IMR-90 (cell line): ENCODE measurements at regions not wholly inside any gene's neighbourhood (a gene's known extent, or its start where the extent isn't known, plus 50 kb on each side); places are given as distances from the start of the nearest gene placed in this dataset.

Source experiments
- ATAC-seq: fragments of 200-7000 bp; cut with Tn5 transposase; 2 replicates; pipeline ENCODE4 v1.9.1; 2020; ENCODE audit warnings: low read depth, mild to moderate bottlenecking, moderate library complexity
- BruUV-seq: library from RNA; stranded (reverse); fragments of 400-500 nt; replicated peaks from 2 replicates; lab custom pipeline; 2021; lab: Mats Ljungman, UMichigan
- CTCF ChIA-PET: fragments of 300-600 bp; formaldehyde crosslinking; extraction: SDS; loops from one replicate; lab custom pipeline; 2021; ENCODE audit warnings: antibody characterized with exemption; lab: Yijun Ruan, JAX
- POLR2A ChIA-PET: fragments of 300-600 bp; sonication (Branson Sonifier 250); formaldehyde crosslinking; loops from one replicate; lab custom pipeline; 2022; ENCODE audit warnings: antibody characterized with exemption; ENCODE audit not compliant: unreplicated experiment; lab: Charles Lee
- DNase-seq: peaks from one replicate; pipeline ENCODE4 v3.0.0; 2013
- H2AFZ ChIP-seq: replicated peaks from 2 replicates; pipeline ENCODE3; 2013; ENCODE audit warnings: low read length, mild to moderate bottlenecking; ENCODE audit not compliant: poor library complexity
- H2AK5ac ChIP-seq: 2 replicates; pipeline ENCODE4 v1.6.1; 2013; ENCODE audit warnings: low read depth, low read length, inconsistent platforms
- H2AK9ac ChIP-seq: replicated peaks from 2 replicates; pipeline ENCODE3; 2013; ENCODE audit warnings: mild to moderate bottlenecking, low read depth, low read length, moderate library complexity; ENCODE audit not compliant: poor library complexity
- H2BK120ac ChIP-seq: 2 replicates; pipeline ENCODE4 v1.6.1; 2013; ENCODE audit warnings: low read depth, low read length, inconsistent platforms
- H2BK15ac ChIP-seq: 3 replicates; pipeline ENCODE4 v1.6.1; 2013; ENCODE audit warnings: low read depth, low read length, inconsistent platforms
- H2BK20ac ChIP-seq: 2 replicates; pipeline ENCODE4 v1.6.1; 2013; ENCODE audit warnings: low read depth, mild to moderate bottlenecking, inconsistent platforms, low read length, moderate library complexity
- H2BK5ac ChIP-seq: 2 replicates; pipeline ENCODE4 v1.6.1; 2013; ENCODE audit warnings: mild to moderate bottlenecking, low read depth, low read length, inconsistent platforms; ENCODE audit not compliant: poor library complexity, severe bottlenecking
- H3K14ac ChIP-seq: replicated peaks from 2 replicates; pipeline ENCODE4 v1.6.1; 2013; ENCODE audit warnings: low read depth, low read length, inconsistent platforms
- H3K18ac ChIP-seq: 2 replicates; pipeline ENCODE4 v1.6.1; 2013; ENCODE audit warnings: low read depth, low read length, control low read depth
- H3K23ac ChIP-seq: 2 replicates; pipeline ENCODE4 v1.6.1; 2013; ENCODE audit warnings: low read depth, low read length, inconsistent platforms
- H3K27ac ChIP-seq: 2 replicates; pipeline ENCODE4 v1.5.1; 2013; ENCODE audit warnings: mild to moderate bottlenecking, control low read depth, low read length; ENCODE audit not compliant: insufficient read depth
- H3K27me3 ChIP-seq: 2 replicates; pipeline ENCODE4 v1.6.1; 2013; ENCODE audit warnings: low read length; ENCODE audit not compliant: control insufficient read depth, insufficient read depth
- H3K36me3 ChIP-seq: 2 replicates; pipeline ENCODE4 v1.6.1; 2013; ENCODE audit warnings: low read length, mixed read lengths; ENCODE audit not compliant: control insufficient read depth, insufficient read depth
- H3K4ac ChIP-seq: 2 replicates; pipeline ENCODE4 v1.6.1; 2013; ENCODE audit warnings: low read depth, low read length, inconsistent platforms
- H3K4me1 ChIP-seq: 2 replicates; pipeline ENCODE4 v1.6.1; 2013; ENCODE audit warnings: low read length, mixed read lengths; ENCODE audit not compliant: control insufficient read depth, insufficient read depth
- H3K4me2 ChIP-seq: 2 replicates; pipeline ENCODE4 v1.6.1; 2013; ENCODE audit warnings: low read depth, mild to moderate bottlenecking, control low read depth, low read length, moderate library complexity
- H3K4me3 ChIP-seq: 2 replicates; pipeline ENCODE4 v1.5.1; 2013; ENCODE audit warnings: low read depth, mild to moderate bottlenecking, control low read depth, low read length, moderate library complexity; ENCODE audit not compliant: insufficient read depth
- H3K56ac ChIP-seq: 2 replicates; pipeline ENCODE4 v1.6.1; 2013; ENCODE audit warnings: low read length, inconsistent platforms; ENCODE audit not compliant: insufficient read depth; ENCODE audit errors: extremely low read depth
- H3K79me1 ChIP-seq, 2 experiments: 2 replicates each; pipeline ENCODE4 v1.6.1; 2013; ENCODE audit warnings: low read length in 2 of 2, inconsistent platforms in 1 of 2, low read depth in 1 of 2
- H3K9ac ChIP-seq: 2 replicates; pipeline ENCODE4 v1.6.1; 2013; ENCODE audit warnings: low read depth, low read length, control low read depth
- H3K9me1 ChIP-seq: 2 replicates; pipeline ENCODE4 v1.6.1; 2013; ENCODE audit warnings: low read length, inconsistent platforms; ENCODE audit not compliant: insufficient read depth
- H3K9me3 ChIP-seq: 2 replicates; pipeline ENCODE4 v1.6.1; 2013; ENCODE audit warnings: low read length; ENCODE audit not compliant: control insufficient read depth, insufficient read depth
- H4K20me1 ChIP-seq: 2 replicates; pipeline ENCODE4 v1.6.1; 2013; ENCODE audit warnings: low read length, inconsistent platforms; ENCODE audit not compliant: insufficient read depth
- H4K5ac ChIP-seq: 2 replicates; pipeline ENCODE4 v1.6.1; 2013; ENCODE audit warnings: mild to moderate bottlenecking, low read depth, low read length, control low read depth
- H4K8ac ChIP-seq, 2 experiments: 2 replicates each; pipeline ENCODE4 v1.6.1; 2013; ENCODE audit warnings: low read depth in 2 of 2, low read length in 2 of 2, control low read depth in 1 of 2, inconsistent platforms in 1 of 2
- H4K91ac ChIP-seq: 2 replicates; pipeline ENCODE4 v1.6.1; 2013; ENCODE audit warnings: low read depth, low read length, inconsistent platforms; ENCODE audit not compliant: insufficient read depth
- BHLHE40 ChIP-seq: fragments of 150-350 bp; IDR thresholded peaks from 2 replicates; pipeline ENCODE4 v1.6.1; 2016; ENCODE audit warnings: mild to moderate bottlenecking, low read depth, low read length
- CEBPB ChIP-seq: IDR thresholded peaks from 2 replicates; pipeline ENCODE4 v1.6.1; 2012; ENCODE audit warnings: low read depth, low read length, improper control_type of control experiment
- CHD1 ChIP-seq: IDR thresholded peaks from 2 replicates; pipeline ENCODE4 v1.6.1; 2012; ENCODE audit warnings: low read depth, low read length, improper control_type of control experiment
- FOS ChIP-seq: fragments of 150-350 bp; IDR thresholded peaks from 2 replicates; pipeline ENCODE4 v1.6.1; 2016; ENCODE audit warnings: low read depth, low read length
- MAFK ChIP-seq: IDR thresholded peaks from 2 replicates; pipeline ENCODE4 v1.6.1; 2012; ENCODE audit warnings: low read depth, low read length, improper control_type of control experiment
- MAZ ChIP-seq: IDR thresholded peaks from 2 replicates; pipeline ENCODE4 v1.6.1; 2012; ENCODE audit warnings: low read depth, mild to moderate bottlenecking, low read length, improper control_type of control experiment, moderate library complexity, borderline replicate concordance
- MXI1 ChIP-seq: IDR thresholded peaks from 2 replicates; pipeline ENCODE4 v1.6.1; 2012; ENCODE audit warnings: low read depth, mild to moderate bottlenecking, low read length, moderate library complexity, borderline replicate concordance
- NFE2L2 ChIP-seq: fragments of 150-350 bp; IDR thresholded peaks from 2 replicates; pipeline ENCODE4 v1.6.1; 2016; ENCODE audit warnings: low read depth, mild to moderate bottlenecking, low read length
- POLR2A ChIP-seq: IDR thresholded peaks from 2 replicates; pipeline ENCODE4 v1.6.1; 2012; ENCODE audit warnings: mild to moderate bottlenecking, low read depth, low read length
- RAD21 ChIP-seq: IDR thresholded peaks from 2 replicates; pipeline ENCODE4 v1.6.1; 2012; ENCODE audit warnings: low read length, improper control_type of control experiment
- RCOR1 ChIP-seq: IDR thresholded peaks from 2 replicates; pipeline ENCODE4 v1.6.1; 2012; ENCODE audit warnings: mild to moderate bottlenecking, low read length, improper control_type of control experiment; ENCODE audit not compliant: insufficient replicate concordance
- RFX5 ChIP-seq: IDR thresholded peaks from 2 replicates; pipeline ENCODE4 v1.8.0; 2012; ENCODE audit warnings: low read depth, mild to moderate bottlenecking, low read length, moderate library complexity
- SMC3 ChIP-seq: fragments of 150-350 bp; IDR thresholded peaks from 2 replicates; pipeline ENCODE4 v1.6.1; 2016; ENCODE audit warnings: low read depth, mild to moderate bottlenecking, antibody characterized with exemption, low read length, moderate library complexity
- WGBS, 2 experiments: methylation state at CpG; one replicate each; pipeline versions ENCODE4 v1.1.5 to v1.1.7; 2013; ENCODE audit warnings: missing lambda C conversion rate in 2 of 2; ENCODE audit not compliant: insufficient read length in 1 of 2; ENCODE audit errors: extremely low coverage in 2 of 2; 5-methylcytosine and 5-hydroxymethylcytosine counted together
- dilution Hi-C: fragments of 300-500 bp; cut with HindIII; formaldehyde crosslinking; loops from one replicate; pipeline ENCODE4 v1.14.3; 2018; ENCODE audit warnings: low sequenced_read_pairs; ENCODE audit not compliant: unreplicated experiment
- in situ Hi-C: fragments of 300-500 bp; cut with MboI; formaldehyde crosslinking; loops from 3 replicates; pipeline ENCODE4 v1.14.3; 2019; ENCODE audit warnings: low sequenced_read_pairs, inconsistent platforms, mixed read lengths
- intact Hi-C: fragments of 100-400 bp; cut with micrococcal nuclease; formaldehyde crosslinking; loops from 2 replicates; pipeline ENCODE4 v1.10.0; 2022
- TF ChIP-seq, protein P1 (sequence below): conservative IDR thresholded peaks from 2 replicates; pipeline ENCODE4 v1.5.1; 2012; ENCODE audit warnings: mild to moderate bottlenecking, low read depth, low read length, improper control_type of control experiment
- TF ChIP-seq, protein P2 (sequence below): fragments of 150-350 bp; IDR thresholded peaks from 2 replicates; pipeline ENCODE4 v1.6.1; 2016; ENCODE audit warnings: low read depth, mild to moderate bottlenecking, low read length, moderate library complexity, borderline replicate concordance
- TF ChIP-seq, protein P3 (sequence below): fragments of 150-350 bp; IDR thresholded peaks from 2 replicates; pipeline ENCODE4 v1.6.1; 2017; ENCODE audit warnings: mild to moderate bottlenecking, antibody characterized with exemption, low read length, low read depth

DNA sequence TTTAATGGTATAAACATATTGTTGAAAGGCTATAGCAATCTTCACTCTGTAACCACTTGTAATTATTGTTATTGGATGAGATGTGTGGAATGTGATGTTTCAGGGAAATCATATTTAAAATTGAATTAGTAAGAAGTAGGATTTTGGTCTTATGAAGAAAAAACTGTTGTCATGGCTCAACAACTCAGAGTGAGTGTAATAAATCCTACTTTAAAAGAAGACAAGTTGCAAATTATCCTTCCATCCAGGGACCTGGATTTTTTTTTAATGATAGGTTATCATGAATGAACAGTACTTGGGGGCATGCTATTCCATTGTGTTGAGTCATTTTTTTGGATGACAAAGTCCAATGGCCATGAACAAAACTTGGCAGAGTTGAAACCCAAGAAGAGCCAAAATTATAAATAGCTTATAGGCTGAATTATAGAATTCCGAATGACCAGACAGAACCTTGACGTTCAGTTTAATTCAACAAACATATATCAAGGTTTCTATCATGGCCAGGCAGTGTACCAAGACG is 625.5 kb upstream of the ZNF717 start:
- peak; percentile 52 for DNase-seq
- no peaks in the 10 kb centered on the region for H3K79me1 ChIP-seq
- no peaks in the 10 kb centered on the region for H4K20me1 ChIP-seq
- ChIA-PET CTCF (no interaction called here), POLR2A (no interaction called here)
- no peak overlapping the region for H2BK5ac ChIP-seq
- H3K9ac ChIP-seq, result no peak overlapping the region
- no peak overlapping the region for H3K18ac ChIP-seq
- H2BK120ac ChIP-seq, result no peak overlapping the region
- BruUV-seq, result no TSS peak
- intact Hi-C loops, result no loop called here
- H3K23ac ChIP-seq, result no peak overlapping the region
- in situ Hi-C loops, result no loop called here
- peak; percentile 22 for ATAC-seq
- no peaks in the 10 kb centered on the region for H3K36me3 ChIP-seq
- WGBS, 2 experiments, result no CpG with 5 or more reads among the region's 3 CpGs
- H3K4me1 ChIP-seq, result peaks cover 1% of the 10 kb centered on the region; the same call in 1 of the 2 replicates
- H3K14ac ChIP-seq, result no peak overlapping the region; the same call in 1 of the 2 replicates
- no peak overlapping the region for H3K56ac ChIP-seq
- H4K5ac ChIP-seq, result no peak overlapping the region
- H2AK5ac ChIP-seq, result no peak overlapping the region
- no peaks in the 10 kb centered on the region for H3K27me3 ChIP-seq
- H3K27ac ChIP-seq, result no peak overlapping the region
- H4K8ac ChIP-seq, result no peak overlapping the region
- H4K91ac ChIP-seq, result no peak overlapping the region
- H2AK9ac ChIP-seq, result no peak overlapping the region
- H3K4me2 ChIP-seq, result no peak overlapping the region
- TF ChIP-seq, protein P1, sequence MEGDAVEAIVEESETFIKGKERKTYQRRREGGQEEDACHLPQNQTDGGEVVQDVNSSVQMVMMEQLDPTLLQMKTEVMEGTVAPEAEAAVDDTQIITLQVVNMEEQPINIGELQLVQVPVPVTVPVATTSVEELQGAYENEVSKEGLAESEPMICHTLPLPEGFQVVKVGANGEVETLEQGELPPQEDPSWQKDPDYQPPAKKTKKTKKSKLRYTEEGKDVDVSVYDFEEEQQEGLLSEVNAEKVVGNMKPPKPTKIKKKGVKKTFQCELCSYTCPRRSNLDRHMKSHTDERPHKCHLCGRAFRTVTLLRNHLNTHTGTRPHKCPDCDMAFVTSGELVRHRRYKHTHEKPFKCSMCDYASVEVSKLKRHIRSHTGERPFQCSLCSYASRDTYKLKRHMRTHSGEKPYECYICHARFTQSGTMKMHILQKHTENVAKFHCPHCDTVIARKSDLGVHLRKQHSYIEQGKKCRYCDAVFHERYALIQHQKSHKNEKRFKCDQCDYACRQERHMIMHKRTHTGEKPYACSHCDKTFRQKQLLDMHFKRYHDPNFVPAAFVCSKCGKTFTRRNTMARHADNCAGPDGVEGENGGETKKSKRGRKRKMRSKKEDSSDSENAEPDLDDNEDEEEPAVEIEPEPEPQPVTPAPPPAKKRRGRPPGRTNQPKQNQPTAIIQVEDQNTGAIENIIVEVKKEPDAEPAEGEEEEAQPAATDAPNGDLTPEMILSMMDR, result no peak
- TF ChIP-seq MXI1 (no peak), RAD21 (no peak), RCOR1 (no peak), CEBPB (no peak), POLR2A (no peak), NFE2L2 (no peak), SMC3 (no peak), FOS (no peak), BHLHE40 (no peak), MAFK (no peak), MAZ (no peak), CHD1 (no peak), RFX5 (no peak)
- TF ChIP-seq, protein P2, sequence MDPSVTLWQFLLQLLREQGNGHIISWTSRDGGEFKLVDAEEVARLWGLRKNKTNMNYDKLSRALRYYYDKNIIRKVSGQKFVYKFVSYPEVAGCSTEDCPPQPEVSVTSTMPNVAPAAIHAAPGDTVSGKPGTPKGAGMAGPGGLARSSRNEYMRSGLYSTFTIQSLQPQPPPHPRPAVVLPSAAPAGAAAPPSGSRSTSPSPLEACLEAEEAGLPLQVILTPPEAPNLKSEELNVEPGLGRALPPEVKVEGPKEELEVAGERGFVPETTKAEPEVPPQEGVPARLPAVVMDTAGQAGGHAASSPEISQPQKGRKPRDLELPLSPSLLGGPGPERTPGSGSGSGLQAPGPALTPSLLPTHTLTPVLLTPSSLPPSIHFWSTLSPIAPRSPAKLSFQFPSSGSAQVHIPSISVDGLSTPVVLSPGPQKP, result no peak
- TF ChIP-seq, protein P3, sequence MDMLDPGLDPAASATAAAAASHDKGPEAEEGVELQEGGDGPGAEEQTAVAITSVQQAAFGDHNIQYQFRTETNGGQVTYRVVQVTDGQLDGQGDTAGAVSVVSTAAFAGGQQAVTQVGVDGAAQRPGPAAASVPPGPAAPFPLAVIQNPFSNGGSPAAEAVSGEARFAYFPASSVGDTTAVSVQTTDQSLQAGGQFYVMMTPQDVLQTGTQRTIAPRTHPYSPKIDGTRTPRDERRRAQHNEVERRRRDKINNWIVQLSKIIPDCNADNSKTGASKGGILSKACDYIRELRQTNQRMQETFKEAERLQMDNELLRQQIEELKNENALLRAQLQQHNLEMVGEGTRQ, result no peak
- no peak overlapping the region for H3K4ac ChIP-seq
- H3K9me1 ChIP-seq, result no peaks in the 10 kb centered on the region
- H3K4me3 ChIP-seq, result no peak overlapping the region
- H2AFZ ChIP-seq, result no peak overlapping the region
- H3K9me3 ChIP-seq, result no peaks in the 10 kb centered on the region
- H2BK15ac ChIP-seq, result no peak overlapping the region
- no peak overlapping the region for H2BK20ac ChIP-seq
- dilution Hi-C loops, result no loop called here
